OCI-LY7 (cell line): ENCODE measurements at regions not wholly inside any gene's neighbourhood (a gene's known extent, or its start where the extent isn't known, plus 50 kb on each side); places are given as distances from the start of the nearest gene placed in this dataset.

ENCODE experiments used
- EZH2phosphoT487 ChIP-seq: fragments of 200-600 bp; sonication (generic); IDR thresholded peaks from 2 replicates; pipeline ENCODE4 v1.6.1; 2018; ENCODE audit warnings: low read depth, borderline replicate concordance, mild to moderate bottlenecking, mixed run types, antibody characterized with exemption, low read length, moderate library complexity, mixed read lengths
- TF ChIP-seq, protein P1 (sequence below): fragments of 200-600 bp; sonication (generic); conservative IDR thresholded peaks from 2 replicates; pipeline ENCODE4 v1.5.1; 2014; ENCODE audit warnings: mild to moderate bottlenecking, antibody characterized with exemption, low read length, moderate library complexity, mixed read lengths

DNA sequence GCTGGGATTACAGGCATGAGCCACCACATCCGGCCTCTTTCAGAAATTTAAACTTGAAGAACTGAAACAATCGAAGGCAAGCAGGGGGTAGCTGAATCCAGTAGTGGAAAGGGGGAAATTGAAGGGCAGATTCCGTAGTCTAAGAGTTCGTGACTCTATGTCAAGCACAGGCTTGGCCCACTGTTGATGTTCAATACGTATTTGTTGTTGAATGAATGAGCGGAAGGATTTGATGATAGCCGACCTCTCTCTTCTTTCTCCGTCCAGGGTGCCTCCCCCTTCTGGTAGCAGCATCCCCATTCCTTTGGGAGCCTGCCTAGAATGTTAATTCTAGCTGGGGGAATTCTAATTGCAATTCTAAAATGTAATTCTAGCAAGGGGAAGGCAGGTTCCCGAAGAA is 59.8 kb upstream of the MED13L start:
- TF ChIP-seq, protein P1, sequence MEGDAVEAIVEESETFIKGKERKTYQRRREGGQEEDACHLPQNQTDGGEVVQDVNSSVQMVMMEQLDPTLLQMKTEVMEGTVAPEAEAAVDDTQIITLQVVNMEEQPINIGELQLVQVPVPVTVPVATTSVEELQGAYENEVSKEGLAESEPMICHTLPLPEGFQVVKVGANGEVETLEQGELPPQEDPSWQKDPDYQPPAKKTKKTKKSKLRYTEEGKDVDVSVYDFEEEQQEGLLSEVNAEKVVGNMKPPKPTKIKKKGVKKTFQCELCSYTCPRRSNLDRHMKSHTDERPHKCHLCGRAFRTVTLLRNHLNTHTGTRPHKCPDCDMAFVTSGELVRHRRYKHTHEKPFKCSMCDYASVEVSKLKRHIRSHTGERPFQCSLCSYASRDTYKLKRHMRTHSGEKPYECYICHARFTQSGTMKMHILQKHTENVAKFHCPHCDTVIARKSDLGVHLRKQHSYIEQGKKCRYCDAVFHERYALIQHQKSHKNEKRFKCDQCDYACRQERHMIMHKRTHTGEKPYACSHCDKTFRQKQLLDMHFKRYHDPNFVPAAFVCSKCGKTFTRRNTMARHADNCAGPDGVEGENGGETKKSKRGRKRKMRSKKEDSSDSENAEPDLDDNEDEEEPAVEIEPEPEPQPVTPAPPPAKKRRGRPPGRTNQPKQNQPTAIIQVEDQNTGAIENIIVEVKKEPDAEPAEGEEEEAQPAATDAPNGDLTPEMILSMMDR: no peak
- TF ChIP-seq EZH2phosphoT487: no peak
